A549 (cell line): ENCODE measurements at regions not wholly inside any gene's neighbourhood (a gene's known extent, or its start where the extent isn't known, plus 50 kb on each side); places are given as distances from the start of the nearest gene placed in this dataset.

Source experiments
- BHLHE40 ChIP-seq: IDR thresholded peaks from 2 replicates; pipeline ENCODE4 v1.6.1; 2012; ENCODE audit warnings: low read depth, low read length, inconsistent platforms
- EP300 ChIP-seq, 2 experiments: fragments of >200 bp; sonication (Bioruptor Twin); formaldehyde crosslinking; IDR thresholded peaks; 2 replicates in 1 of 2; 3 replicates in 1 of 2; pipeline ENCODE4 v1.6.1; 2016 to 2017
- GATA3 ChIP-seq: IDR thresholded peaks from 2 replicates; pipeline ENCODE4 v1.6.1; 2012; ENCODE audit warnings: borderline replicate concordance
- HDAC2 ChIP-seq: fragments of 200-600 bp; sonication (generic); IDR thresholded peaks from 2 replicates; pipeline ENCODE4 v1.6.1; 2016
- MAFK ChIP-seq: fragments of 450-650 bp; IDR thresholded peaks from 2 replicates; pipeline ENCODE4 v1.6.1; 2014; ENCODE audit not compliant: partially characterized antibody
- NPAS2 ChIP-seq: fragments of 250-450 bp; sonication (Bioruptor Pico); IDR thresholded peaks from 2 replicates; pipeline ENCODE4 v1.8.0; 2022; ENCODE audit warnings: mild to moderate bottlenecking, moderate library complexity, borderline replicate concordance
- POLR2A ChIP-seq: IDR thresholded peaks from 2 replicates; pipeline ENCODE4 v1.6.1; 2012; ENCODE audit warnings: mild to moderate bottlenecking, low read length
- RCOR1 ChIP-seq: fragments of 150-350 bp; IDR thresholded peaks from 2 replicates; pipeline ENCODE4 v1.6.1; 2014; ENCODE audit warnings: antibody characterized with exemption, low read length, low read depth
- REST ChIP-seq: fragments of 200-600 bp; sonication (generic); IDR thresholded peaks from 2 replicates; pipeline ENCODE4 v1.6.1; 2016; ENCODE audit warnings: antibody characterized with exemption, mild to moderate bottlenecking, moderate library complexity
- TF ChIP-seq, protein P1 (sequence below): fragments of >200 bp; sonication (Bioruptor Twin); formaldehyde crosslinking; IDR thresholded peaks from 3 replicates; pipeline ENCODE4 v1.5.1; 2016
- TF ChIP-seq, protein P2 (sequence below): IDR thresholded peaks from 2 replicates; pipeline ENCODE4 v1.6.1; 2012
- TF ChIP-seq, protein P3 (sequence below): fragments of 150-350 bp; IDR thresholded peaks from 2 replicates; pipeline ENCODE4 v1.6.1; 2014; ENCODE audit warnings: low read depth, mild to moderate bottlenecking, low read length

- TF ChIP-seq REST (no peak), MAFK (no peak), POLR2A (no peak), GATA3 (no peak), EP300 (IDR thresholded peaks at IDR 0.05) (no peak), HDAC2 (no peak), RCOR1 (no peak), BHLHE40 (no peak), NPAS2 (no peak)
- TF ChIP-seq, protein P1, sequence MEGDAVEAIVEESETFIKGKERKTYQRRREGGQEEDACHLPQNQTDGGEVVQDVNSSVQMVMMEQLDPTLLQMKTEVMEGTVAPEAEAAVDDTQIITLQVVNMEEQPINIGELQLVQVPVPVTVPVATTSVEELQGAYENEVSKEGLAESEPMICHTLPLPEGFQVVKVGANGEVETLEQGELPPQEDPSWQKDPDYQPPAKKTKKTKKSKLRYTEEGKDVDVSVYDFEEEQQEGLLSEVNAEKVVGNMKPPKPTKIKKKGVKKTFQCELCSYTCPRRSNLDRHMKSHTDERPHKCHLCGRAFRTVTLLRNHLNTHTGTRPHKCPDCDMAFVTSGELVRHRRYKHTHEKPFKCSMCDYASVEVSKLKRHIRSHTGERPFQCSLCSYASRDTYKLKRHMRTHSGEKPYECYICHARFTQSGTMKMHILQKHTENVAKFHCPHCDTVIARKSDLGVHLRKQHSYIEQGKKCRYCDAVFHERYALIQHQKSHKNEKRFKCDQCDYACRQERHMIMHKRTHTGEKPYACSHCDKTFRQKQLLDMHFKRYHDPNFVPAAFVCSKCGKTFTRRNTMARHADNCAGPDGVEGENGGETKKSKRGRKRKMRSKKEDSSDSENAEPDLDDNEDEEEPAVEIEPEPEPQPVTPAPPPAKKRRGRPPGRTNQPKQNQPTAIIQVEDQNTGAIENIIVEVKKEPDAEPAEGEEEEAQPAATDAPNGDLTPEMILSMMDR, result no peak
- TF ChIP-seq, protein P2, sequence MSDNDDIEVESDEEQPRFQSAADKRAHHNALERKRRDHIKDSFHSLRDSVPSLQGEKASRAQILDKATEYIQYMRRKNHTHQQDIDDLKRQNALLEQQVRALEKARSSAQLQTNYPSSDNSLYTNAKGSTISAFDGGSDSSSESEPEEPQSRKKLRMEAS, result no peak
- TF ChIP-seq, protein P3, sequence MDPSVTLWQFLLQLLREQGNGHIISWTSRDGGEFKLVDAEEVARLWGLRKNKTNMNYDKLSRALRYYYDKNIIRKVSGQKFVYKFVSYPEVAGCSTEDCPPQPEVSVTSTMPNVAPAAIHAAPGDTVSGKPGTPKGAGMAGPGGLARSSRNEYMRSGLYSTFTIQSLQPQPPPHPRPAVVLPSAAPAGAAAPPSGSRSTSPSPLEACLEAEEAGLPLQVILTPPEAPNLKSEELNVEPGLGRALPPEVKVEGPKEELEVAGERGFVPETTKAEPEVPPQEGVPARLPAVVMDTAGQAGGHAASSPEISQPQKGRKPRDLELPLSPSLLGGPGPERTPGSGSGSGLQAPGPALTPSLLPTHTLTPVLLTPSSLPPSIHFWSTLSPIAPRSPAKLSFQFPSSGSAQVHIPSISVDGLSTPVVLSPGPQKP, result no peak
Measured at GRCh38 chr7:46169384-46169755, 248.3 kb upstream of the IGFBP3 start.
